Adipocyte (in vitro differentiated cells): ENCODE measurements at regions not wholly inside any gene's neighbourhood (a gene's known extent, or its start where the extent isn't known, plus 50 kb on each side); places are given as distances from the start of the nearest gene placed in this dataset.
A peak's percentile ranks its signal among the peaks of the same experiment; 100 is the strongest.

ENCODE experiments used
- DNase-seq: peaks from one replicate; pipeline ENCODE4 v3.0.0-alpha.2; 2015; ENCODE audit warnings: low read depth
- H3K27me3 ChIP-seq: replicated peaks from 2 replicates; pipeline ENCODE4 v1.7.0; 2013; ENCODE audit warnings: mild to moderate bottlenecking, low read length, moderate library complexity; ENCODE audit not compliant: control insufficient read depth, insufficient read depth
- H3K36me3 ChIP-seq: 2 replicates; pipeline ENCODE4 v1.7.0; 2013; ENCODE audit warnings: low read length, mild to moderate bottlenecking, moderate library complexity; ENCODE audit not compliant: control insufficient read depth, insufficient read depth, severe bottlenecking
- H3K4me1 ChIP-seq: 2 replicates; pipeline ENCODE4 v1.7.0; 2013; ENCODE audit warnings: mild to moderate bottlenecking, low read length, moderate library complexity; ENCODE audit not compliant: control insufficient read depth, insufficient read depth
- H3K4me3 ChIP-seq: 2 replicates; pipeline ENCODE4 v1.7.0; 2013; ENCODE audit warnings: mild to moderate bottlenecking, low read length, moderate library complexity
- H3K9ac ChIP-seq: 2 replicates; pipeline ENCODE4 v1.7.0; 2013; ENCODE audit warnings: mild to moderate bottlenecking, low read length, moderate library complexity
- H3K9me3 ChIP-seq: 2 replicates; pipeline ENCODE4 v1.7.0; 2013; ENCODE audit warnings: mild to moderate bottlenecking, low read length, moderate library complexity; ENCODE audit not compliant: control insufficient read depth

- H3K9ac ChIP-seq, result no peak overlapping the region
- no peaks in the 10 kb centered on the region for H3K27me3 ChIP-seq
- no peaks in the 10 kb centered on the region for H3K9me3 ChIP-seq
- H3K4me1 ChIP-seq, result no peaks in the 10 kb centered on the region
- no peak overlapping the region for H3K4me3 ChIP-seq
- no peaks in the 10 kb centered on the region for H3K36me3 ChIP-seq
- DNase-seq, result no peak
Observed at GRCh38 chr3:63167113-63167512, 111.0 kb upstream of the SYNPR start.

- Histone ChIP-seq H3K4me3 (no peak overlapping the region), H3K9me3 (no peaks in the 10 kb centered on the region), H3K9ac (no peak overlapping the region), H3K36me3 (no peaks in the 10 kb centered on the region), H3K4me1 (no peaks in the 10 kb centered on the region), H3K27me3 (no peaks in the 10 kb centered on the region)
- DNase-seq, result no peak
Observed at GRCh38 chr3:63168179-63168578, 109.9 kb upstream of the SYNPR start.

- Histone ChIP-seq H3K4me3 (no peak overlapping the region), H3K9me3 (peaks cover 9% of the 10 kb centered on the region), H3K27me3 (no peaks in the 10 kb centered on the region), H3K4me1 (no peaks in the 10 kb centered on the region), H3K9ac (no peak overlapping the region), H3K36me3 (no peaks in the 10 kb centered on the region)
- DNase-seq, result no peak
Observed at GRCh38 chr3:63179862-63180522, 98.1 kb upstream of the SYNPR start.

- Histone ChIP-seq H3K4me3 (no peak overlapping the region), H3K4me1 (no peaks in the 10 kb centered on the region), H3K36me3 (no peaks in the 10 kb centered on the region), H3K9me3 (no peaks in the 10 kb centered on the region), H3K9ac (no peak overlapping the region), H3K27me3 (peaks cover 19% of the 10 kb centered on the region)
- no peak for DNase-seq
Observed at GRCh38 chr3:63192248-63192647, 85.9 kb upstream of the SYNPR start.

- Histone ChIP-seq H3K9ac (no peak overlapping the region), H3K27me3 (peaks cover 19% of the 10 kb centered on the region), H3K9me3 (no peaks in the 10 kb centered on the region), H3K36me3 (no peaks in the 10 kb centered on the region), H3K4me3 (no peak overlapping the region), H3K4me1 (no peaks in the 10 kb centered on the region)
- peak; percentile 74 for DNase-seq
Observed at GRCh38 chr3:63193647-63194046, 84.5 kb upstream of the SYNPR start.

- H3K4me1 ChIP-seq, result no peaks in the 10 kb centered on the region
- no peaks in the 10 kb centered on the region for H3K36me3 ChIP-seq
- no peak overlapping the region for H3K9ac ChIP-seq
- H3K4me3 ChIP-seq, result no peak overlapping the region
- no peak for DNase-seq
- H3K27me3 ChIP-seq, result peaks cover 9% of the 10 kb centered on the region
- no peaks in the 10 kb centered on the region for H3K9me3 ChIP-seq
Observed at GRCh38 chr3:63199606-63200005, 78.5 kb upstream of the SYNPR start.

GRCh38 chr3:63202529-63202928 is 75.6 kb upstream of the SYNPR start:
- no peaks in the 10 kb centered on the region for H3K36me3 ChIP-seq
- no peak overlapping the region for H3K4me3 ChIP-seq
- no peak overlapping the region for H3K9ac ChIP-seq
- no peaks in the 10 kb centered on the region for H3K9me3 ChIP-seq
- no peaks in the 10 kb centered on the region for H3K4me1 ChIP-seq
- peaks cover 11% of the 10 kb centered on the region for H3K27me3 ChIP-seq
- peak; percentile 11 for DNase-seq

GRCh38 chr3:63207066-63207590 is 71.0 kb upstream of the SYNPR start:
- no peaks in the 10 kb centered on the region for H3K36me3 ChIP-seq
- H3K4me1 ChIP-seq, result no peaks in the 10 kb centered on the region
- DNase-seq, result no peak
- H3K9me3 ChIP-seq, result no peaks in the 10 kb centered on the region
- H3K27me3 ChIP-seq, result peaks cover 13% of the 10 kb centered on the region
- H3K4me3 ChIP-seq, result no peak overlapping the region
- H3K9ac ChIP-seq, result no peak overlapping the region

GRCh38 chr3:63228087-63228486 is 50.0 kb upstream of the SYNPR start:
- Histone ChIP-seq H3K9me3 (no peaks in the 10 kb centered on the region), H3K4me3 (no peak overlapping the region), H3K36me3 (no peaks in the 10 kb centered on the region), H3K27me3 (peaks cover 11% of the 10 kb centered on the region), H3K9ac (no peak overlapping the region), H3K4me1 (no peaks in the 10 kb centered on the region)
- DNase-seq, result no peak
